SK-N-SH treated with all-trans-retinoic acid at 6 μM for 48 hours (cell line): ENCODE measurements at regions not wholly inside any gene's neighbourhood (a gene's known extent, or its start where the extent isn't known, plus 50 kb on each side); places are given as distances from the start of the nearest gene placed in this dataset.

Source experiments
- ESRRG ChIP-seq: fragments of 250-450 bp; sonication (Bioruptor Pico); IDR thresholded peaks from 2 replicates; pipeline ENCODE4 v1.6.1; 2021; ENCODE audit warnings: mild to moderate bottlenecking
- PPARA ChIP-seq: fragments of 250-450 bp; sonication (Bioruptor Pico); IDR thresholded peaks from 2 replicates; pipeline ENCODE4 v1.5.0; 2020; ENCODE audit warnings: mild to moderate bottlenecking, borderline replicate concordance
- RARB ChIP-seq: fragments of 250-450 bp; sonication (Bioruptor Pico); IDR thresholded peaks from 2 replicates; pipeline ENCODE4 v1.8.0; 2021; ENCODE audit warnings: mild to moderate bottlenecking, moderate library complexity
- ZFP30 ChIP-seq: fragments of 450-650 bp; formaldehyde crosslinking; IDR thresholded peaks from 2 replicates; pipeline ENCODE4 v1.5.0; 2022; ENCODE audit warnings: mild to moderate bottlenecking, moderate library complexity
- TF ChIP-seq, protein P1 (sequence below): fragments of 250-450 bp; sonication (Bioruptor Pico); IDR thresholded peaks from 2 replicates; pipeline ENCODE4 v1.5.0; 2020; ENCODE audit warnings: mild to moderate bottlenecking, moderate library complexity
- TF ChIP-seq, protein P2 (sequence below): fragments of 250-450 bp; sonication (Bioruptor Pico); IDR thresholded peaks from 2 replicates; pipeline ENCODE4 v1.8.0; 2021; ENCODE audit warnings: low read depth, mild to moderate bottlenecking, moderate library complexity, borderline replicate concordance
- TF ChIP-seq, protein P3 (sequence below): fragments of 250-450 bp; sonication (Bioruptor Pico); IDR thresholded peaks from 2 replicates; pipeline ENCODE4 v1.8.0; 2020; ENCODE audit warnings: mild to moderate bottlenecking, moderate library complexity, borderline replicate concordance

DNA sequence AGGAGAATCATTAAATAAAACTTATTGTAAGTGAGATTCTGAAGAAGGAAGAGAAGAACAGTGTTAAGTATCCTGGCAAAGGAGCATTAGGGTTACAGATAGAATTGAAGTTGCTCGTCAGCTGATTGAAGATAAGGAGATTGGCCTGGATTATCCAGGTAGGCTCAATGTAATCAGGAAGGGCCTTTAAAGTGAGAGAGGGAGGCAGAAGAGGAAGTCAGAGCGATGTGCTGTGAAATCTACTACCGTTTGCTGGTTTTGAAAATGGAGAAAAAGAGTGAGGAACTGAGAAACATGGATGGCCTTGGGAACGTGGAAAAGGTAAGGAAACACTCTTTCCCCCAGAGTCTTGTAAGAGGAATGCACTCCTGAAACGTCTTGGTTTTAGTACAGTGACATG lies 245.7 kb downstream of the ANTXR2 start:
- TF ChIP-seq, protein P1, sequence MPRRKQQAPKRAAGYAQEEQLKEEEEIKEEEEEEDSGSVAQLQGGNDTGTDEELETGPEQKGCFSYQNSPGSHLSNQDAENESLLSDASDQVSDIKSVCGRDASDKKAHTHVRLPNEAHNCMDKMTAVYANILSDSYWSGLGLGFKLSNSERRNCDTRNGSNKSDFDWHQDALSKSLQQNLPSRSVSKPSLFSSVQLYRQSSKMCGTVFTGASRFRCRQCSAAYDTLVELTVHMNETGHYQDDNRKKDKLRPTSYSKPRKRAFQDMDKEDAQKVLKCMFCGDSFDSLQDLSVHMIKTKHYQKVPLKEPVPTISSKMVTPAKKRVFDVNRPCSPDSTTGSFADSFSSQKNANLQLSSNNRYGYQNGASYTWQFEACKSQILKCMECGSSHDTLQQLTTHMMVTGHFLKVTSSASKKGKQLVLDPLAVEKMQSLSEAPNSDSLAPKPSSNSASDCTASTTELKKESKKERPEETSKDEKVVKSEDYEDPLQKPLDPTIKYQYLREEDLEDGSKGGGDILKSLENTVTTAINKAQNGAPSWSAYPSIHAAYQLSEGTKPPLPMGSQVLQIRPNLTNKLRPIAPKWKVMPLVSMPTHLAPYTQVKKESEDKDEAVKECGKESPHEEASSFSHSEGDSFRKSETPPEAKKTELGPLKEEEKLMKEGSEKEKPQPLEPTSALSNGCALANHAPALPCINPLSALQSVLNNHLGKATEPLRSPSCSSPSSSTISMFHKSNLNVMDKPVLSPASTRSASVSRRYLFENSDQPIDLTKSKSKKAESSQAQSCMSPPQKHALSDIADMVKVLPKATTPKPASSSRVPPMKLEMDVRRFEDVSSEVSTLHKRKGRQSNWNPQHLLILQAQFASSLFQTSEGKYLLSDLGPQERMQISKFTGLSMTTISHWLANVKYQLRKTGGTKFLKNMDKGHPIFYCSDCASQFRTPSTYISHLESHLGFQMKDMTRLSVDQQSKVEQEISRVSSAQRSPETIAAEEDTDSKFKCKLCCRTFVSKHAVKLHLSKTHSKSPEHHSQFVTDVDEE (CRISPR knock-in tag) = no peak
- no peak for TF ChIP-seq ESRRG
- TF ChIP-seq ZFP30 (CRISPR knock-in tag) = no peak
- TF ChIP-seq, protein P2, sequence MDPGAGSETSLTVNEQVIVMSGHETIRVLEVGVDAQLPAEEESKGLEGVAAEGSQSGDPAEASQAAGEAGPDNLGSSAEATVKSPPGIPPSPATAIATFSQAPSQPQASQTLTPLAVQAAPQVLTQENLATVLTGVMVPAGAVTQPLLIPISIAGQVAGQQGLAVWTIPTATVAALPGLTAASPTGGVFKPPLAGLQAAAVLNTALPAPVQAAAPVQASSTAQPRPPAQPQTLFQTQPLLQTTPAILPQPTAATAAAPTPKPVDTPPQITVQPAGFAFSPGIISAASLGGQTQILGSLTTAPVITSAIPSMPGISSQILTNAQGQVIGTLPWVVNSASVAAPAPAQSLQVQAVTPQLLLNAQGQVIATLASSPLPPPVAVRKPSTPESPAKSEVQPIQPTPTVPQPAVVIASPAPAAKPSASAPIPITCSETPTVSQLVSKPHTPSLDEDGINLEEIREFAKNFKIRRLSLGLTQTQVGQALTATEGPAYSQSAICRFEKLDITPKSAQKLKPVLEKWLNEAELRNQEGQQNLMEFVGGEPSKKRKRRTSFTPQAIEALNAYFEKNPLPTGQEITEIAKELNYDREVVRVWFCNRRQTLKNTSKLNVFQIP (CRISPR knock-in tag) = no peak
- TF ChIP-seq RARB (CRISPR knock-in tag) = no peak
- TF ChIP-seq, protein P3, sequence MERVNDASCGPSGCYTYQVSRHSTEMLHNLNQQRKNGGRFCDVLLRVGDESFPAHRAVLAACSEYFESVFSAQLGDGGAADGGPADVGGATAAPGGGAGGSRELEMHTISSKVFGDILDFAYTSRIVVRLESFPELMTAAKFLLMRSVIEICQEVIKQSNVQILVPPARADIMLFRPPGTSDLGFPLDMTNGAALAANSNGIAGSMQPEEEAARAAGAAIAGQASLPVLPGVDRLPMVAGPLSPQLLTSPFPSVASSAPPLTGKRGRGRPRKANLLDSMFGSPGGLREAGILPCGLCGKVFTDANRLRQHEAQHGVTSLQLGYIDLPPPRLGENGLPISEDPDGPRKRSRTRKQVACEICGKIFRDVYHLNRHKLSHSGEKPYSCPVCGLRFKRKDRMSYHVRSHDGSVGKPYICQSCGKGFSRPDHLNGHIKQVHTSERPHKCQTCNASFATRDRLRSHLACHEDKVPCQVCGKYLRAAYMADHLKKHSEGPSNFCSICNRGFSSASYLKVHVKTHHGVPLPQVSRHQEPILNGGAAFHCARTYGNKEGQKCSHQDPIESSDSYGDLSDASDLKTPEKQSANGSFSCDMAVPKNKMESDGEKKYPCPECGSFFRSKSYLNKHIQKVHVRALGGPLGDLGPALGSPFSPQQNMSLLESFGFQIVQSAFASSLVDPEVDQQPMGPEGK (CRISPR knock-in tag) = no peak
- TF ChIP-seq PPARA (CRISPR knock-in tag) = no peak
